ENCODE measurements at regions not wholly inside any gene's neighbourhood (a gene's known extent, or its start where the extent isn't known, plus 50 kb on each side); places are given as distances from the start of the nearest gene placed in this dataset.
"Not testable (repeated sequence)": the region's sequence is repeated elsewhere in the genome, so short reads cannot be mapped to it uniquely, and the experiment has no call there.

DNA sequence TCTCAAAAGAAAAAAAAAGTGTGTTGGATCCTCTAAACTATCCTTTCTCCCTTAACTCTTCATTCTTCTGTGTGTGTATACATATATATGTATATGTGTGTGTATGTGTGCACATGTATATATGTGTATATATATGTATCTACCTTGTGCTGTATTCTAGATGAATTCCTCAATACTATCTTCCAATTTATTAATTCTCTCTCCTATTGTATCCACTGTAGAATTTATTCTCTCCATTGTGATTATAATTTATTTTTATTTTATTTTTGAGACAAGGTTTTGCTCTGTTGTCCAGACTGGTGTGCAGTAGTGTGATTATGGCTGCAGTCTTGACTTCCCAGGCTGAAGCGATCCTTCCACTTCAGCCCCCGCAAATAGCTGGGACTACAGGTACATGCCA, 147.1 kb upstream of the ZNF618 start:
- H3K4me3 Mint-ChIP-seq: no peak overlapping the region
- CTCF ChIA-PET: interaction anchor here (0.6 kb wide), 1 partner anchor 9 kb away, joined by 3 read pairs; no protein-coding TSS in a partner anchor

DNA sequence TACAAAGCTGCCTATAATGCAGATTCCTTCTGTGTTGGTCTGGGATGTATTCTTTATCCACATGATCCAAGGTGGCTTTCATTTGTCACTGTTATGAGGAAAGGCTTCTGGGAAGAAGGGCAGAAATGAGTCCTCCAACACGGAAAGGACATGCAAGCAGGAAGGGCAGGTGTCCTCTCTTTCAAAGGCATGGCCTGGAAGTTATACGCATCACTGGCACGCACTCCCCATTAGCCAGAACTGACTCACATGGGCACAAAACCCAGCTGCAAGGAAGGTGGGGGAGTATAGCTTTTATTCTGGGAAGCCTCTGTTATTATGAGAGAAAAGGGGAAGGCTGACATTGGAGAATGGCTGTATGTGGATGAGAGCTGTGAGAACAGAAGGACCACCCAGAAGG, 141.3 kb upstream of the ZNF618 start:
- TF ChIP-seq, protein P1, sequence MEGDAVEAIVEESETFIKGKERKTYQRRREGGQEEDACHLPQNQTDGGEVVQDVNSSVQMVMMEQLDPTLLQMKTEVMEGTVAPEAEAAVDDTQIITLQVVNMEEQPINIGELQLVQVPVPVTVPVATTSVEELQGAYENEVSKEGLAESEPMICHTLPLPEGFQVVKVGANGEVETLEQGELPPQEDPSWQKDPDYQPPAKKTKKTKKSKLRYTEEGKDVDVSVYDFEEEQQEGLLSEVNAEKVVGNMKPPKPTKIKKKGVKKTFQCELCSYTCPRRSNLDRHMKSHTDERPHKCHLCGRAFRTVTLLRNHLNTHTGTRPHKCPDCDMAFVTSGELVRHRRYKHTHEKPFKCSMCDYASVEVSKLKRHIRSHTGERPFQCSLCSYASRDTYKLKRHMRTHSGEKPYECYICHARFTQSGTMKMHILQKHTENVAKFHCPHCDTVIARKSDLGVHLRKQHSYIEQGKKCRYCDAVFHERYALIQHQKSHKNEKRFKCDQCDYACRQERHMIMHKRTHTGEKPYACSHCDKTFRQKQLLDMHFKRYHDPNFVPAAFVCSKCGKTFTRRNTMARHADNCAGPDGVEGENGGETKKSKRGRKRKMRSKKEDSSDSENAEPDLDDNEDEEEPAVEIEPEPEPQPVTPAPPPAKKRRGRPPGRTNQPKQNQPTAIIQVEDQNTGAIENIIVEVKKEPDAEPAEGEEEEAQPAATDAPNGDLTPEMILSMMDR (IDR thresholded peaks at IDR 0.05): no peak
- DNase-seq (no peak), ATAC-seq (no peak)
- Mint-ChIP-seq H3K27ac (no peak overlapping the region), H3K36me3 (ENCODE audit: low read depth) (no peaks in the 10 kb centered on the region), H3K4me1 (ENCODE audit: low read depth) (no peaks in the 10 kb centered on the region), H3K9me3 (peaks cover 4% of the 10 kb centered on the region), H3K27me3 (peaks cover 8% of the 10 kb centered on the region), H3K4me3 (no peak overlapping the region)
- ChIA-PET CTCF (interaction anchor here (0.9 to 1.3 kb wide), 2 partner anchors 10 to 299 kb away, joined by 3 read pairs; no protein-coding TSS in a partner anchor), POLR2A (interaction anchor here (0.5 kb wide), 1 partner anchor 258 kb away, joined by 3 read pairs; no protein-coding TSS in a partner anchor)
- intact Hi-C loops (cut with micrococcal nuclease): no loop called here

More for the DNA sequence above, 147.1 kb upstream of the ZNF618 start:
- ATAC-seq (no peak), DNase-seq (no peak)
- H3K4me1 Mint-ChIP-seq (ENCODE audit: low read depth): no peaks in the 10 kb centered on the region
- TF ChIP-seq, protein P1 (IDR thresholded peaks at IDR 0.05): no peak
- intact Hi-C loops (cut with micrococcal nuclease): no loop called here
- POLR2A ChIA-PET: no interaction called here
- peaks cover 9% of the 10 kb centered on the region for H3K27me3 Mint-ChIP-seq
- H3K27ac Mint-ChIP-seq: no peak overlapping the region
- H3K9me3 Mint-ChIP-seq: peaks cover 5% of the 10 kb centered on the region
- H3K36me3 Mint-ChIP-seq (ENCODE audit: low read depth): no peaks in the 10 kb centered on the region

DNA sequence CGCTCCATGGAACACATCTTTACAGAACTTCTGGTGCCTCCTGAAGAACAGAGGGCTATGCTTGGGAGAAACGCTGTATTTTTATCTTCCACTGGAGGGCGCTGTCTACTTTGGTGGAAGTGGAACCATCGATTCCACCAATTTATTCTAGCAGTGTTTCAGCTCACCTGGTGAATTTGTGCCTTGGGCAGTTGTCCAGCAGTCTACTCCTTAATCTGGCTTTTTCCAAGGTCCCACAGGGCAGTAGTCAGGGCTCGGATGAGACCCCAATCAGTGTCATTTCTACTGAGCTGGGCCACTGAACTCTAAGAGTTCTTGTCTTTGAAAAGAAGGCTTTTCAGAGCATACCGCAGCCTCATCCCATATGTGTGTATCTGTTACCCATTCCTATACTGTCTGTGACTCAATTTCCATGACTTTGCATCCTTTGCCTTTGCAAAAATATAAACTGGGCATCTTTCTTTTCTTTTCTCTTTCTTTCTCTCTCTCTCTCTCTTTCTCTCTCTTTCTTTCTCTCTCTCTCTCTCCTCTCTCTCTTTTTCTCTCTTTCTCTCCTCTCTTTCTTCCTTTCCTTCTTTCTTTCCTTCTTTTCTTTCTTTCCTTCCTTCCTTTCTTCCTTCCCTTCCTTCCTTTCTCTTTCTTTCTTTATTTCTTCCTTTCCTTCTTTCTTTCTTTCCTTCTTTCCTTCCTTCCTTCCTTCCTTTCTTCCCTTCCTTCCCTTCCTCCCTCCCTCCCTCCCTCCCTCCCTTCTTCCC, 138.4 kb upstream of the ZNF618 start:
- ChIA-PET POLR2A (no interaction called here), CTCF (interaction anchor here (0.6 to 1.3 kb wide), 13 partner anchors 9 to 143 kb away, joined by 3 to 6 read pairs (median 3); no protein-coding TSS in a partner anchor)
- H3K27me3 Mint-ChIP-seq: peaks cover 8% of the 10 kb centered on the region
- no peaks in the 10 kb centered on the region for H3K9me3 Mint-ChIP-seq
- no peak overlapping the region for H3K27ac Mint-ChIP-seq
- intact Hi-C loops (cut with micrococcal nuclease): no loop called here
- no peaks in the 10 kb centered on the region for H3K36me3 Mint-ChIP-seq (ENCODE audit: low read depth)
- ATAC-seq (peak; percentile 50), DNase-seq (peak; percentile 58)
- H3K4me1 Mint-ChIP-seq (ENCODE audit: low read depth): no peaks in the 10 kb centered on the region
- no peak overlapping the region for H3K4me3 Mint-ChIP-seq
- TF ChIP-seq, protein P1 (IDR thresholded peaks at IDR 0.05): peak; percentile 66

DNA sequence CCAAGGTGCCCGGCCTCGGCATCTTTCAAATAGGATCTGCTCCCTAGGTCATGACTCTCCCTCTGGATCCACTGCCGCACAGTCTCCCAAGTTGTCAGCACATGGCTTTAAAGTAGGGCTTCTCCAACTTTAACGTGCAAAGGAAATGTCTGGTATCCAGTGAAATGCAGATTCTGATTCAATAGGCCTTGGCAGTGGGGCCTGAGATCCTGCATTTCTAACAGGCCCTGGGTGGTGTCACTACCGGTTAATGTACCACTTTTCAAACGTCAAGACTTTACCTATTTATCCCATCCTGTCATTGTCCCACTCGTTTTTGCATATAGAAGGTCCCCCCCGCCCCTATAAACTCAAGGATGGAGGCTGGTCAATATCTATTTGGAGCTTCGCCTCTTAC, 137.6 kb upstream of the ZNF618 start:
- DNase-seq (peak; percentile 9), ATAC-seq (peak; percentile 17)
- H3K4me1 Mint-ChIP-seq (ENCODE audit: low read depth): no peaks in the 10 kb centered on the region
- H3K9me3 Mint-ChIP-seq: no peaks in the 10 kb centered on the region
- H3K27ac Mint-ChIP-seq: no peak overlapping the region
- intact Hi-C loops (cut with micrococcal nuclease): no loop called here
- H3K4me3 Mint-ChIP-seq: no peak overlapping the region
- no peaks in the 10 kb centered on the region for H3K36me3 Mint-ChIP-seq (ENCODE audit: low read depth)
- ChIA-PET POLR2A (no interaction called here), CTCF (interaction anchor here (1.0 kb wide), 1 partner anchor 10 kb away, joined by 3 read pairs; no protein-coding TSS in a partner anchor)
- H3K27me3 Mint-ChIP-seq: peaks cover 9% of the 10 kb centered on the region
- TF ChIP-seq, protein P1 (IDR thresholded peaks at IDR 0.05): no peak

DNA sequence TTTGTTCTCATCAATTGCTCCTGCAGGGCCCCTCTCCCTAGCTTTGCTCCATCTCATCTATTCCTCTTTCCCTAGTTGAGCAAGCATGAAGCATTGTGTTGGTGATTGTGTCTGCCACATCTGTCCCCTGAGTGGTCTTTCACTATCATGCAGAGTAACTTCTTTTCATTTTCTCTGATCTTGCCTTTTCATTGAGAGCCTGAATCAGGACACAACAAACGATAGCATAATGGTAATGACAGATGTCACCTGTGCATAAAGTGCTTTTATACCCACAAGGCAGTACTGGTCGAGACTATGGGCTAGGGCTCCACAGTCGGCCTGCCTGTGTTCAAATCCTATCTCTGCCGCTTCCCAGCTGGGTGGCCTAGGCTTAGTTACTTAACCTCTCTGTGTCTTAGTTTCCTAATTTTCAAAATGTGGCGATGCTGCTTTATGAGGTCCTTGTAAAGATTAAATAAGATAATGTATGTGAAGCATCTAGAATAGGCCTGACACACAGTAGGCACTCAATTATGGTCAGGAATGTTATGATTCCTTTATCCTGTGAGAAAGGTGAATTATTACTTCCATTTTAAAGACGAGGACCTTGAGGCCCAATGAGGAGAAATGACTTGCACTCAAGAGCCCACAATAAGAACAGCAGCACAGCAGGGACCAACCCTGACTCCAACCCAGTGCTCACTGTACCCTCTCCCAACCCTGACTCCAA, 137.1 kb upstream of the ZNF618 start:
- H3K4me3 Mint-ChIP-seq: no peak overlapping the region
- ChIA-PET POLR2A (no interaction called here), CTCF (no interaction called here)
- no peaks in the 10 kb centered on the region for H3K9me3 Mint-ChIP-seq
- TF ChIP-seq, protein P1 (IDR thresholded peaks at IDR 0.05): no peak
- H3K4me1 Mint-ChIP-seq (ENCODE audit: low read depth): no peaks in the 10 kb centered on the region
- DNase-seq (peak; percentile 23), ATAC-seq (peak; percentile 60)
- H3K36me3 Mint-ChIP-seq (ENCODE audit: low read depth): no peaks in the 10 kb centered on the region
- no peak overlapping the region for H3K27ac Mint-ChIP-seq
- peaks cover 9% of the 10 kb centered on the region for H3K27me3 Mint-ChIP-seq
- intact Hi-C loops (cut with micrococcal nuclease): no loop called here

DNA sequence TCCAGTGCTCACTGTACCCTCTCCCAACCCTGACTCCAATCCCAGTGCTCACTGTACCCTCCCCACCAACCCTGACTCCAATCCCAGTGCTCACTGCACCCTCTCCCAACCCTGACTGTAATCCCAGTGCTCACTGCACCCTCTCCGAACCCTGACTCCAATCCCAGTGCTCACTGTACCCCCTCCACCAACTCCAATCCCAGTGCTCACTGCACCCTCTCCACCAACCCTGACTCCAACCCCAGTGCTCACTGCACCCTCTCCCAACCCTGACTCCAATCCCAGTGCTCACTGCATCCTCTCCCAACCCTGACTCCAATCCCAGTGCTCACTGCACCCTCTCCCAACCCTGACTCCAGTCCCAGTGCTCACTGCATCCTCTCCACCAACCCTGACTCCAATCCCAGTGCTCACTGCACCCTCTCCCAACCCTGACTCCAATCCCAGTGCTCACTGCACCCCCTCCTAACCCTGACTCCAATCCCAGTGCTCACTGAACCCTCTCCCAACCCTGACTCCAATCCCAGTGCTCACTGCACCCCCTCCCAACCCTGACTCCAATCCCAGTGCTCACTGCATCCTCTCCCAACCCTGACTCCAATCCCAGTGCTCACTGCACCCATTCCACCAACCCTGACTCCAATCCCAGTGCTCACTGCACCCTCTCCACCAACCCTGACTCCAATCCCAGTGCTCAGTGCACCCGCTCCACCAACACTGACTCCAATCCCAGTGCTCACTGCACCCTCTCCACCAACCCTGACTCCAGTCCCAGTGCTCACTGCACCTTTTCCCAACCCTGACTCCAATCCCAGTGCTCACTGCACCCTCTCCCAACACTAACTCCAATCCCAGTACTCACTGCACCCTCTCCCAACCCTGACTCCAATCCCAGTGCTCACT, 136.3 kb upstream of the ZNF618 start:
- ATAC-seq; H3K9me3 Mint-ChIP-seq; H3K4me3 Mint-ChIP-seq; H3K36me3 Mint-ChIP-seq (ENCODE audit: low read depth); DNase-seq; intact Hi-C loops (cut with micrococcal nuclease); H3K4me1 Mint-ChIP-seq (ENCODE audit: low read depth); POLR2A ChIA-PET; H3K27ac Mint-ChIP-seq; CTCF ChIA-PET: not testable (repeated sequence)
- H3K27me3 Mint-ChIP-seq: peaks cover 11% of the 10 kb centered on the region
